SJSA1 (cell line): ENCODE measurements at regions not wholly inside any gene's neighbourhood (a gene's known extent, or its start where the extent isn't known, plus 50 kb on each side); places are given as distances from the start of the nearest gene placed in this dataset.

Experiments
- DNase-seq, 2 experiments: peaks; one replicate each; pipeline ENCODE4 v3.0.0-alpha.2; 2015 to 2020; ENCODE audit warnings: low spot score in 2 of 2, low read depth in 1 of 2
- H3K27ac ChIP-seq: fragments of 250-450 bp; sonication (Bioruptor Pico); 2 replicates; pipeline ENCODE4 v1.5.1; 2020; ENCODE audit warnings: mild to moderate bottlenecking, moderate library complexity
- H3K27me3 ChIP-seq: fragments of 250-450 bp; sonication (Bioruptor Pico); replicated peaks from 2 replicates; pipeline ENCODE4 v1.5.1; 2020; ENCODE audit warnings: mild to moderate bottlenecking, moderate library complexity
- H3K36me3 ChIP-seq: fragments of 250-450 bp; sonication (Bioruptor Pico); 2 replicates; pipeline ENCODE4 v1.5.1; 2020; ENCODE audit warnings: mild to moderate bottlenecking
- H3K4me1 ChIP-seq: fragments of 250-450 bp; sonication (Bioruptor Pico); replicated peaks from 2 replicates; pipeline ENCODE4 v1.6.1; 2021; ENCODE audit warnings: mild to moderate bottlenecking
- H3K4me3 ChIP-seq: fragments of 250-450 bp; sonication (Bioruptor Pico); 2 replicates; pipeline ENCODE4 v1.5.1; 2020; ENCODE audit warnings: mild to moderate bottlenecking
- H3K9me3 ChIP-seq: fragments of 250-450 bp; sonication (Bioruptor Pico); replicated peaks from 2 replicates; pipeline ENCODE4 v1.5.1; 2020; ENCODE audit warnings: mild to moderate bottlenecking

DNA sequence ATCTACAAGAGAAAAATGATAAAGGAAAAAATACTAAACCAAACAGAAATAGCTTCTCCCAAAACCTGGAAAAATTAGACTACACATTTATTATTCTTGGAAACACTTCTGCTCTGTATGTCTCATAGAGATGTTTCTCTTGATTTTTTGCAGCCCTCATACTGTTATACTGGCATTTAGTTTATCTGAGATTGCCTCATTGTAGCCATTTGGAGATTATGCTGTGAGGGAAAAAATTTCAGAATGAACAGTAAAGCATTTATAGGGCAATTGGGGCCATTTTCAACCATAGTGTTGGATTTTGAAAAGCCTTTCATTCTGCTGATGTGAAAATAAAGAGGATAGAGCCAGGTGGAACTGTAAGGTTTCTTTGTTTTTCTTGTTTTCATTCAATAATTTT lies 441.8 kb upstream of the RIOK2 start:
- Histone ChIP-seq H3K27ac (no peak overlapping the region), H3K9me3 (peaks cover 5% of the 10 kb centered on the region; the same call in 1 of the 2 replicates), H3K4me3 (no peak overlapping the region), H3K27me3 (no peaks in the 10 kb centered on the region), H3K36me3 (no peaks in the 10 kb centered on the region), H3K4me1 (no peaks in the 10 kb centered on the region)
- DNase-seq = no peak

DNA sequence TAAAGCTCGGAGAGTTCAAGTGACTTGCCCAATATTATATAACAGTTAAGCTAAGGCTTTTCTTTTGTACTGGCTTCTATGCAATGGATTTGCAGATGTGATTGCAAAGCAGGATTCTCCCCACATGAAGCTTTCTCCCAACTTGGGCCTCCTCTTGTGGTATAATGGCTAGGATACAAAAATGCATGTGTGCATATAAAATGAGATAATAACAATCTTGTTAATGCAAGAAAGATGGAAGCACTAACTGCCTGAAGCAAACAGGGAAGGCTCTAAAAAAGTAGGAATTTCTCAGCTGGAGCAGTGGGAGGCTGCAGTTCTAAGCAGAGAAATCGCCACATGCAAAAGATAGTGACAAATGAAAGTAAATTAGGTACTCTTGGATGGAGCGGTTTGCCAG lies 444.2 kb upstream of the RIOK2 start:
- Histone ChIP-seq H3K9me3 (peaks cover 2% of the 10 kb centered on the region; the same call in 1 of the 2 replicates), H3K4me1 (no peaks in the 10 kb centered on the region), H3K4me3 (no peak overlapping the region), H3K36me3 (no peaks in the 10 kb centered on the region), H3K27me3 (no peaks in the 10 kb centered on the region), H3K27ac (no peak overlapping the region)
- DNase-seq = no peak

DNA sequence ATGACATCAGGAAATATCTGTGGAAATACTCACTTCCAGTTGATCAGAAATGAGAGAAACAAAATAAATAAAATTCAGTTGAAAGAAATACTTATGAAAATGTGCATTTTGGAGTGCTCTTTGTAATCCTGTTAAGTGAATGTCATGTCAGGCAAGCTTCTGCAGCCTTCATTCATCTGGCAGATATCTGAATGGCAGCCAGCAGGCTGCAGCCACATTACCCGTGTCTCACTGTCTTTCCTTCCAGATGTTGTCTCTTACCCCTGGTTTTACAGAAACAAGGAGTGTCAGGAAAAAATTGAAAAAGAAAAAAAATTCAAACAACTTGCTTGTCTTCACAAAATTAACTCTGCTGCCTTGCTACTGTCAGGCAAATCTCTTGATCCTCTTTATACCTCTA lies 445.0 kb upstream of the RIOK2 start:
- H3K9me3 ChIP-seq = peaks cover 2% of the 10 kb centered on the region; the same call in 1 of the 2 replicates
- no peak overlapping the region for H3K27ac ChIP-seq
- no peak for DNase-seq
- no peaks in the 10 kb centered on the region for H3K4me1 ChIP-seq
- no peak overlapping the region for H3K4me3 ChIP-seq
- no peaks in the 10 kb centered on the region for H3K36me3 ChIP-seq
- no peaks in the 10 kb centered on the region for H3K27me3 ChIP-seq

DNA sequence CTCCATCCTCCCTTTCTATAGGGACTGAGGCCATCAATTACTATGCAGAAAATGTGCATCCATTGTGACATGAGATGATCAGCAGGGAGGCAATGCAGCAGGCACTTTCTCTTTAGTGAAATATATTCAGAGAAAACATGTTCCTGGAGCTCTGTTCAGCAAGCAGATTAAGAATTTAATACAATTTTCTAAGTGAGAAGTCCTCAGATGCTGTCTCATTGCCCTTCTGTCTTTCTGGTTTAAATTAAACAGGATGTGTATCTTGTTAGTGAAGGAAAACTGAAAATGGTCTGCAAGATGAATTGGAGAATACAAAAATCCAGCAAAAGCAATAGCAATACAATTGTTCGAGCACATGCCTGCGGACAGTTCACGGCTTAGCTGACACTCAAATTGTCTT lies 445.8 kb upstream of the RIOK2 start:
- DNase-seq = no peak
- Histone ChIP-seq H3K27ac (no peak overlapping the region), H3K4me3 (no peak overlapping the region), H3K9me3 (peaks cover 2% of the 10 kb centered on the region; the same call in 1 of the 2 replicates), H3K4me1 (no peaks in the 10 kb centered on the region), H3K27me3 (no peaks in the 10 kb centered on the region), H3K36me3 (no peaks in the 10 kb centered on the region)

DNA sequence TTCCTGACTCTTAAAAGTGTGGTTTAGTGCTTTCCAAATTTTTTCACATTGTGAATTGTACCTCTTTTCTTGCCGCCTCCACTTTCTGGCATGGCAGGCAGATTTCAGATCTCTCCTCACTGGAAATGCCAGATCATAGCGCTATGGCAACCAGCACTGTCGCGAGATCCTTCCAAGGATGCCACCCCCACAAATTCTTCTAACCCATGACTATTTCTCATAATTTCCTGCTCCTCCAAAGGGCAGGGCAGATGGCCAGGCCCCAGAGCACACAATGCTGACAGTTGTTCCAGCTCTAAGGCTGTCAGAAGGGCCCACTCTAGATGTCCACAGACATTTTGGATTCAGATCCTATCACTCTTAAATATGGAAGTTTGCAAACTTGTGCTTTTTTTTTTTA lies 446.2 kb upstream of the RIOK2 start:
- DNase-seq = no peak
- peaks cover 2% of the 10 kb centered on the region; the same call in 1 of the 2 replicates for H3K9me3 ChIP-seq
- no peaks in the 10 kb centered on the region for H3K4me1 ChIP-seq
- no peak overlapping the region for H3K4me3 ChIP-seq
- no peaks in the 10 kb centered on the region for H3K27me3 ChIP-seq
- H3K27ac ChIP-seq = no peak overlapping the region
- no peaks in the 10 kb centered on the region for H3K36me3 ChIP-seq

DNA sequence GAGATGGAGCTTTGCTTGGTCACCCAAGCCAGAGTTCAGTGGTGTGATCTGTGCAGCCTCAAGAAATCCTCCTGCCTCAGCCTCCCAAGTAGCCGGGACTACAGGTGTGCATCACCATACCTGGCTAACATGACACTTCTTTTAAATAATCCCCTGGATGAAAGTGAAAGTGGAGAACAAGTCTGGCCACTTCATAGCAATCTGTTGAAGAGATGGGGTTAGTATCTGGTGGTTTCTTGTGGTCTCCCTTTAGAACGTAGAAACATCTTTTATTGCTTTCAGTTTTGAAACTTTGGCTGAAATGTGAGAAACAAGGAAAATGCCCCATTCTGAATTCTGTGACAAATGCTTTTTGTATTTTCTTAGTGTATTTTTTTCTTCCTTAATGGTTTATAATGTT lies 452.5 kb upstream of the RIOK2 start:
- Histone ChIP-seq H3K36me3 (no peaks in the 10 kb centered on the region), H3K4me3 (no peak overlapping the region), H3K27me3 (no peaks in the 10 kb centered on the region), H3K4me1 (no peaks in the 10 kb centered on the region), H3K9me3 (peaks cover 5% of the 10 kb centered on the region; the same call in 1 of the 2 replicates), H3K27ac (no peak overlapping the region)
- no peak for DNase-seq

DNA sequence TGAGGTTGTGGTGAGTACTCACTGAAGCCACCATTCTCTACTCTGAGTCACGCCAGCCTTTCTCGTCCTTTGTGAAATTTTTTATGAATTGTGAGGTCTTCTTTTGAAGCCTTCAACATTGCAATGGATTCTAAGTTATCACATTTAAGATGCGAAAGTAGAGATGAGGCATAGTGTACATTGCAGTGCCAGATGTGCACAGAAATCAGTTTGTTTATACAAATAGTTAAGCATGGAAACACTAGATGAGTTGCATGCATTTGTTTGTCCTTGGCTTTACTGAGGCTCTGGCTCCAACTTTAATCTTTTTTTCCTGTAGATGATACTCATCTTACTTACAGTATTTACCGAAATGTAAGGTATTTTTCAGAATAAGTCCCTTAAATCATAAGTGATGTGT lies 453.7 kb upstream of the RIOK2 start:
- DNase-seq = no peak
- H3K4me3 ChIP-seq = no peak overlapping the region
- H3K36me3 ChIP-seq = no peaks in the 10 kb centered on the region
- H3K27me3 ChIP-seq = no peaks in the 10 kb centered on the region
- H3K27ac ChIP-seq = no peak overlapping the region
- no peaks in the 10 kb centered on the region for H3K4me1 ChIP-seq
- H3K9me3 ChIP-seq = 0 out of 2 replicates have a peak, but pooled peaks cover 3% of the 10 kb centered on the region

DNA sequence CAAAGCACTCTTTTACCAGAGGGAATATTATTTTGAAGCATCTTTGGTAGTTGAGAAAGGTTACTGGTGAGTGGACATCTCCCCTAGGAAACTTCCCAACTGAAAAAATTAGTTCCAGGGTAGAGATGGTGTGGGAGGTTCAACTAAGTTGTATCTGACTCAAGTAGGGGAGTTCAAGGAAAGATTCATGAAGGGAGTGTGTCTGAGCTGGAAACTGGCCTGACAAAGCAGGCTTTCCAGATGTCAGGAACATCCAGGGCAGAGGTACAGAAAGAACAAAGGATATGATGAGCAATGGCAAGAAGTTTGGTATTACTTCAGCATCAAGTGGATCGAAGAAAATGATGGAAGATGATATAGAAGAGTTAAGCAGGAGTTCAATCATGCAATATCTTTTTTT lies 458.0 kb upstream of the RIOK2 start:
- Histone ChIP-seq H3K36me3 (no peaks in the 10 kb centered on the region), H3K27me3 (no peaks in the 10 kb centered on the region), H3K4me1 (no peaks in the 10 kb centered on the region), H3K4me3 (no peak overlapping the region), H3K9me3 (0 out of 2 replicates have a peak, but pooled peaks cover 4% of the 10 kb centered on the region), H3K27ac (no peak overlapping the region)
- no peak for DNase-seq

DNA sequence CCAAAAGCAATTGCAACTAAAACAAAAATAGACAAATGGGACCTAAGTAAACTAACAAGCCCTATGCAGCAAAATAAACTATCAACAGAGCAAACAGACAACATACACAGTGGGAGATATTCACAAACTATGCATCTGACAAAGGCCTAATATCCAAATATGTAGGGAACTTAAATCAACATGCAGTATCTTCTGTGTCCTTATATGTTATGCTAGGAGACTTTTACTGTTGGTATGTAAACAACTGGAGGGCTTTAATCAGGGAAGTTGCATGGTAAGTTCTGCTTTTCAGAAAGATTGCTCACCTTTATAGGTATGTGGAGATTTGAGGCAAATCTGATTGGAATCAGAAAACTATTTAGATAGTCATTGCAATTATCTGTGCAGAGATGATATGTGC lies 461.2 kb upstream of the RIOK2 start:
- Histone ChIP-seq H3K4me3 (no peak overlapping the region), H3K4me1 (no peaks in the 10 kb centered on the region), H3K36me3 (no peaks in the 10 kb centered on the region), H3K9me3 (0 out of 2 replicates have a peak, but pooled peaks cover 4% of the 10 kb centered on the region), H3K27me3 (no peaks in the 10 kb centered on the region), H3K27ac (no peak overlapping the region)
- DNase-seq = no peak

DNA sequence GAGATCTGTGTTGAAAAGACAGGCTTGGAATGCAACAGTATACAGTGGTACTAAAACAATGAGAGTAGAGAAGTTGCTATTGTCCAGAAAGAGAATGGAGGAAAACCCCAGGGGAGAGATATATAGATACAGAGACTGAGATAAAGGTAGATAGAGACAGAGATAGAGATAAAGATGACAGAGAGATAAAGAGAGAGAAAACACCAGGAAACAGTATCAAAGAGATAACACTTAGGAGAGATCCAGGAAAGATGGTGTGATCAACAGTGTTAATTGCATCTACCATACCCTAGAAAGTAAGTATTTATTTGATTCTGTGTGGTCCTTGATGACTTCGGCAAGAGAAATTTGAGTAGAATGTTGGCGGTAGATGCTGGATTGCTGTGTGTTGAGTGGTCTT lies 461.8 kb upstream of the RIOK2 start:
- H3K4me1 ChIP-seq = no peaks in the 10 kb centered on the region
- no peak overlapping the region for H3K4me3 ChIP-seq
- H3K9me3 ChIP-seq = 0 out of 2 replicates have a peak, but pooled peaks cover 4% of the 10 kb centered on the region
- no peaks in the 10 kb centered on the region for H3K36me3 ChIP-seq
- H3K27ac ChIP-seq = no peak overlapping the region
- DNase-seq = no peak
- no peaks in the 10 kb centered on the region for H3K27me3 ChIP-seq

DNA sequence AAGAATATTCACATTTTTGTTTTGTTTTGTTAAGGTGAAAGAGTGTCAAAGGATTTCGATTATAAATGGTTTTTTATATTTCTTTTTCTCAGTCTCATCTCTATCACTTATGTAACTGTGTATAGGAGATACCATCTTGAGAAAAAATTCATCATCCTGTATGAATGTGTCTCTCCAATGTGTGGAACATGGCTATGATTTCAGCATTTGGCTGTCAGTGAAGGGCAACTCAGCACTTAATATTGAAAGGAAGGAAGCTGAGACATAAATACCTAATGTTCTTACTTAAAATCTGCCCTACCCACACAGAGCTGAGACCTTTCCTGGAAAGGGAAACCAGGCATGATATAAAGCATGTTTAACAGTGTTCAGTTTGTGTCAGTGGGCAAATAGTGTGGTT lies 474.2 kb upstream of the RIOK2 start:
- no peaks in the 10 kb centered on the region for H3K9me3 ChIP-seq
- no peaks in the 10 kb centered on the region for H3K4me1 ChIP-seq
- no peaks in the 10 kb centered on the region for H3K27me3 ChIP-seq
- DNase-seq = no peak
- H3K4me3 ChIP-seq = no peak overlapping the region
- no peaks in the 10 kb centered on the region for H3K36me3 ChIP-seq
- no peak overlapping the region for H3K27ac ChIP-seq

DNA sequence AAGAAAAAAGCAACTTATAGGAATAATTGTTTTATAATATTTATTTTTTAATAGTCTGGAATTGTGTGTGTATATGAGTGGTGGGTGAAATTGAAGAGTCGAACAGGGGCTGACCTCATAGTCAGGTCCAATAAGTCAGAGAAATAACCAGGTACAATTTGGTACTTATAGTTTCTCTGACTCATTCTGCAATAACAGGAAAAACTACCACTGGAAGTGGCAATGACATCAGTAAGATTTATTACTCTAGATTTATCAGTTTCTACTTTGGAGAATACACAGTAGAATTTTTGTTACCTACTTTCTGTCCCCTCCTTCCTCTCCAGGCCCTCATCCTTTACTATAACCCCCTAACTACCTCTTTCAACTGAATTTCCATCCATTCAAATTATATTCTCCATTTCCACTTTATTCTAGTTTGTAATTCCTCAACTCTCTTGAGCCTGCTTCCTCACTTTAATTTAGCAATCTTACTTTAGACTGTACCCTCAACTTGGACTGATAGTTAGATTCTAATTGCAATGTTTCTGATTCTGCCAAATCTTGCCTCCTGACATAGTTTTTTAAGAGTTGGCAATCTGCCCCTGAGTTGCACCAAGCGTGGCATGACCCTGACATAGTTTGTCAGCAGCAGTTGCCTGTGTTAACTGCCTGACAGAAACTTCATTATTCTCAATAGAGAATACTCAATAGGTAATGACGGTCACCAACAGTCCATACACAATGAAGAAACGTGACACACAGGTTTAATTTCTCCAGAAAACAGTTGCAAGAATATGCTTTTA lies 475.3 kb upstream of the RIOK2 start:
- Histone ChIP-seq H3K4me3 (no peak overlapping the region), H3K36me3 (no peaks in the 10 kb centered on the region), H3K9me3 (no peaks in the 10 kb centered on the region), H3K4me1 (no peaks in the 10 kb centered on the region), H3K27me3 (no peaks in the 10 kb centered on the region), H3K27ac (no peak overlapping the region)
- no peak for DNase-seq

DNA sequence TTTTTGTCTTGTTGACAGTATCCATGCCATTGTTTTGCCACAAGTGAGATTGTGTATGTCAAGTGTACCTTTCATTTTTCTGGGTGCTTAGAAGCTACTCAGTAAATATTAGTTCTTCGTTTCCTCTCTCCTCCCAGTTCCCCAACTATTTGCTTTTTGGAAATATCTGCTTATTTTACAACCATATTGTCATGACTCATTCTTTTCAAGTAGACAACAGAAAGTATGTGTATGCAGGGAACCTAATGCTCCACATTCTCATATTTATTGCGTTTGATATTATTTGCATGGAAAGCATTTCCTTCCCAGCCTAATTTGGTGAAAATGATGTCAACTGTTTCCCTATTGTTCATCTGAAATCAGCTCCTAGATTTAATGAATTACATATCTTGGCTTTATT lies 483.7 kb upstream of the RIOK2 start:
- Histone ChIP-seq H3K9me3 (peaks cover 5% of the 10 kb centered on the region; the same call in 1 of the 2 replicates), H3K4me1 (no peaks in the 10 kb centered on the region), H3K27ac (no peak overlapping the region), H3K27me3 (0 out of 2 replicates have a peak, but pooled peaks cover 5% of the 10 kb centered on the region), H3K36me3 (no peaks in the 10 kb centered on the region), H3K4me3 (no peak overlapping the region)
- DNase-seq = no peak

DNA sequence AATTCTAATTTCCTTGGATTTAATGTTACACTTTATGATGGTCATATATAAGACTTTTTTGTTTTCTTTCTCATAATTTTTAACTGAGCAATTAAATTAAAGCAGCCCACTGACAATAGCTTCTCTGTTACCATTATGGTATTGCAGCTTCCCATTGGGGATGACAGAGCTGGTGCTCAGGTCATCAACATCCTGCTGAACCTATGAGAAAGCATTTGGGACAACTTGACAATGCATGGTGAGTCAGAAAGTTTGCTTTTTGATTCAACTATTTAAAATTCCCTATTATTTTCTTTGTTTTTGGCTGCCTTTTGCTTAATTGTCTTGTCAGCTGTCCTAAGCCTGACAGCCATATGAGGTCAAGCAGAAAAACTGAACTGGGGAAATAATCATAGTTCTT lies 487.4 kb upstream of the RIOK2 start:
- Histone ChIP-seq H3K9me3 (peaks cover 5% of the 10 kb centered on the region; the same call in 1 of the 2 replicates), H3K27me3 (0 out of 2 replicates have a peak, but pooled peaks cover 5% of the 10 kb centered on the region)
- no peak for DNase-seq

More for the DNA sequence above, 487.4 kb upstream of the RIOK2 start:
- no peak overlapping the region for H3K4me3 ChIP-seq
- no peaks in the 10 kb centered on the region for H3K4me1 ChIP-seq
- no peaks in the 10 kb centered on the region for H3K36me3 ChIP-seq
- no peak overlapping the region for H3K27ac ChIP-seq
